GM12878 (cell line): ENCODE measurements at regions not wholly inside any gene's neighbourhood (a gene's known extent, or its start where the extent isn't known, plus 50 kb on each side); places are given as distances from the start of the nearest gene placed in this dataset.

Experiments used
- ATAC-seq: fragments of 200-7000 bp; cut with Tn5 transposase; 3 replicates; pipeline ENCODE4 v1.9.1; 2020; ENCODE audit warnings: mild to moderate bottlenecking, moderate library complexity
- BruUV-seq: library from RNA; stranded (reverse); fragments of 400-500 nt; replicated peaks from 2 replicates; lab custom pipeline; 2021; lab: Mats Ljungman, UMichigan
- CTCF ChIA-PET: fragments of 300-600 bp; sonication (Branson Sonifier 250); formaldehyde crosslinking; extraction: SDS; loops from one replicate; lab custom pipeline; 2021; ENCODE audit warnings: inconsistent platforms; lab: Yijun Ruan, JAX
- POLR2A ChIA-PET: fragments of 350-600 bp; formaldehyde crosslinking; extraction: SDS; loops from one replicate; lab custom pipeline; 2021; ENCODE audit warnings: inconsistent platforms; lab: Charles Lee
- RAD21 ChIA-PET: fragments of 300-600 bp; sonication (Branson Sonifier 250); formaldehyde crosslinking; loops from one replicate; lab custom pipeline; 2023; ENCODE audit warnings: antibody characterized with exemption; ENCODE audit not compliant: unreplicated experiment; lab: Charles Lee
- SMC1A ChIA-PET: fragments of 300-600 bp; sonication (Branson Sonifier 250); formaldehyde crosslinking; loops from one replicate; lab custom pipeline; 2023; ENCODE audit not compliant: unreplicated experiment, uncharacterized antibody; lab: Charles Lee
- DNase-seq: peaks from one replicate; pipeline ENCODE4 v3.0.0-alpha.2; 2011; ENCODE audit warnings: low read depth, low spot score
- FAIRE-seq: peaks from 3 replicates; lab custom pipeline; 2011; peaks lifted over from hg19 to GRCh38; lab: Jason Lieb, UNC
- H2AFZ ChIP-seq: 2 replicates; pipeline ENCODE4 v1.6.0; 2011; ENCODE audit warnings: low read depth, low read length, control low read depth; ENCODE audit not compliant: control insufficient read depth
- H3K27ac ChIP-seq: 2 replicates; pipeline ENCODE4 v1.5.1; 2011; ENCODE audit warnings: control low read depth; ENCODE audit not compliant: control insufficient read depth, insufficient read depth
- H3K27me3 ChIP-seq, 2 experiments: replicated peaks in 1 of 2; 2 replicates each; pipeline versions ENCODE4 v1.6.0 to v1.6.1; 2011; ENCODE audit warnings: low read length in 1 of 2; ENCODE audit not compliant: control insufficient read depth in 2 of 2, insufficient read depth in 2 of 2
- H3K36me3 ChIP-seq, 2 experiments: 2 replicates each; pipeline ENCODE4 v1.5.1; 2011; ENCODE audit warnings: low read length in 1 of 2; ENCODE audit not compliant: control insufficient read depth in 2 of 2, insufficient read depth in 2 of 2
- H3K4me1 ChIP-seq: 2 replicates; pipeline ENCODE4 v1.6.1; 2011; ENCODE audit warnings: mild to moderate bottlenecking, low read length, moderate library complexity, mixed read lengths; ENCODE audit not compliant: control insufficient read depth, insufficient read depth
- H3K4me2 ChIP-seq: 2 replicates; pipeline ENCODE4 v1.6.0; 2011; ENCODE audit warnings: control low read depth; ENCODE audit not compliant: control insufficient read depth, insufficient read depth
- H3K4me3 ChIP-seq: fragments of 200-600 bp; sonication (generic); 2 replicates; pipeline ENCODE4 v1.5.1; 2016
- H3K79me2 ChIP-seq: 2 replicates; pipeline ENCODE4 v1.6.0; 2011; ENCODE audit warnings: low read length; ENCODE audit not compliant: control insufficient read depth, insufficient read depth
- H3K9ac ChIP-seq: 2 replicates; pipeline ENCODE4 v1.8.0; 2011; ENCODE audit warnings: low read length, control low read depth, mixed read lengths; ENCODE audit not compliant: control insufficient read depth, insufficient read depth
- H3K9me3 ChIP-seq: replicated peaks from 3 replicates; pipeline ENCODE4 v1.5.1; 2011; ENCODE audit warnings: mild to moderate bottlenecking, low read length; ENCODE audit not compliant: control insufficient read depth, insufficient read depth
- H4K20me1 ChIP-seq: 2 replicates; pipeline ENCODE4 v1.6.0; 2011; ENCODE audit not compliant: control insufficient read depth, insufficient read depth
- CHD1 ChIP-seq: IDR thresholded peaks from 2 replicates; pipeline ENCODE4 v1.6.1; 2012; ENCODE audit warnings: low read depth, low read length, improper control_type of control experiment
- CHD2 ChIP-seq: IDR thresholded peaks from 2 replicates; pipeline ENCODE4 v1.6.1; 2011; ENCODE audit warnings: low read depth, low read length, improper control_type of control experiment, borderline replicate concordance
- CREM ChIP-seq: IDR thresholded peaks from 2 replicates; pipeline ENCODE4 v1.6.1; 2014; ENCODE audit warnings: antibody characterized with exemption, low read depth
- ELK1 ChIP-seq: IDR thresholded peaks from 2 replicates; pipeline ENCODE4 v1.6.1; 2012; ENCODE audit warnings: low read depth, low read length, improper control_type of control experiment
- HDGF ChIP-seq: fragments of 450-650 bp; IDR thresholded peaks from 2 replicates; pipeline ENCODE4 v1.6.1; 2016; ENCODE audit warnings: antibody characterized with exemption
- IKZF1 ChIP-seq: fragments of 450-650 bp; conservative IDR thresholded peaks from 2 replicates; pipeline ENCODE4 v1.6.1; 2017; ENCODE audit warnings: antibody characterized with exemption, mild to moderate bottlenecking
- LARP7 ChIP-seq: fragments of 450-650 bp; IDR thresholded peaks from 2 replicates; pipeline ENCODE4 v1.6.1; 2017; ENCODE audit warnings: mild to moderate bottlenecking
- MTA3 ChIP-seq: IDR thresholded peaks from 2 replicates; pipeline ENCODE4 v1.6.1; 2012; ENCODE audit warnings: low read length, inconsistent platforms, borderline replicate concordance
- MYB ChIP-seq: fragments of 150-350 bp; IDR thresholded peaks from 2 replicates; pipeline ENCODE4 v1.6.1; 2014; ENCODE audit warnings: mild to moderate bottlenecking, low read depth, low read length, borderline replicate concordance
- MYC ChIP-seq: IDR thresholded peaks from 2 replicates; pipeline ENCODE4 v1.6.1; 2011; ENCODE audit warnings: mild to moderate bottlenecking, low read length, moderate library complexity, inconsistent platforms; ENCODE audit not compliant: insufficient read depth, insufficient replicate concordance, insufficient read length, severe bottlenecking
- NR2F1 ChIP-seq: fragments of 450-650 bp; conservative IDR thresholded peaks from 2 replicates; pipeline ENCODE4 v1.6.1; 2017; ENCODE audit warnings: mild to moderate bottlenecking
- SIX5 ChIP-seq: IDR thresholded peaks from 2 replicates; pipeline ENCODE4 v1.6.1; 2011; ENCODE audit warnings: mild to moderate bottlenecking, low read depth, low read length, moderate library complexity; ENCODE audit not compliant: severe bottlenecking
- ZNF622 ChIP-seq: fragments of 450-650 bp; IDR thresholded peaks from 2 replicates; pipeline ENCODE4 v1.6.1; 2017; ENCODE audit warnings: mild to moderate bottlenecking, inconsistent platforms
- ZNF687 ChIP-seq: fragments of 450-650 bp; IDR thresholded peaks from 2 replicates; pipeline ENCODE4 v1.6.1; 2017; ENCODE audit warnings: mild to moderate bottlenecking, moderate library complexity
- ZSCAN29 ChIP-seq: fragments of 450-650 bp; IDR thresholded peaks from 2 replicates; pipeline ENCODE4 v1.6.1; 2017; ENCODE audit warnings: mild to moderate bottlenecking, moderate library complexity
- WGBS: methylation state at CpG from one replicate; pipeline ENCODE4 v1.1.6; 2016; ENCODE audit warnings: low lambda C conversion rate; ENCODE audit not compliant: insufficient replicate concordance, insufficient coverage; ENCODE audit errors: missing lambda C conversion rate; 5-methylcytosine and 5-hydroxymethylcytosine counted together
- in situ Hi-C: fragments of 300-500 bp; cut with MboI; formaldehyde crosslinking; loops from 9 replicates; pipeline ENCODE4 v1.14.3; 2018; ENCODE audit warnings: mixed read lengths
- intact Hi-C: fragments of 100-400 bp; cut with micrococcal nuclease; formaldehyde crosslinking; loops from one replicate; pipeline ENCODE4 v1.14.2; 2022; ENCODE audit not compliant: unreplicated experiment
- TF ChIP-seq, protein P1 (sequence below): IDR thresholded peaks from 2 replicates; pipeline ENCODE4 v1.6.1; 2012; ENCODE audit warnings: mild to moderate bottlenecking, low read depth, low read length
- TF ChIP-seq, protein P2 (sequence below): IDR thresholded peaks from 2 replicates; pipeline ENCODE4 v1.6.1; 2012; ENCODE audit warnings: low read length, inconsistent platforms

DNA sequence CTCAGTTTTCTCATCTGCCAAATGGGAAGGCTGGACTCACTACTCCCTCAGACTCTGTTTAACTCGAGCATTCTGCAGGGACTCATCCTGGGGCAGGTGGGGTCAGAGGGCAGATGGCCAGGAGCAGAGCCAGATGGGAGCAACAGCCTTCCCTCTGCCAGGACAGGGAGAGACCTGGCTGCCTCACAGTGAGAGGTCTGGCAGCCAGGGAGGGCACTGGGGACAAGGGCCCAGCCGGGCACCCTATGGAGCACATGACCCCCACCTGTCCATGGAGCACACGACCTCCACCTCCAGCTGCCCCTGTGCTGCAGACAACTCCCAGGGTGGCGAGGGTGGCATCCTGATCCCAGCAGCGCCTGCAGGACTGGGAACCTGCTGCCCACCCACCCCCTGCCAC is 67.4 kb downstream of the IGLL1 start:
- intact Hi-C loops, result no loop called here
- Histone ChIP-seq H3K27ac (no peak overlapping the region), H3K9me3 (no peaks in the 10 kb centered on the region), H3K9ac (no peak overlapping the region), H2AFZ (no peak overlapping the region), H3K4me1 (no peaks in the 10 kb centered on the region), H4K20me1 (no peaks in the 10 kb centered on the region), H3K36me3 (no peaks in the 10 kb centered on the region), H3K27me3 (no peaks in the 10 kb centered on the region), H3K4me3 (no peak overlapping the region), H3K79me2 (no peaks in the 10 kb centered on the region), H3K4me2 (no peak overlapping the region)
- no TSS peak for BruUV-seq
- no peak for FAIRE-seq
- RAD21 ChIA-PET, result no interaction called here
- WGBS, result 6% methylated on average over 5 of the region's 5 CpGs
- no peak for DNase-seq
- SMC1A ChIA-PET, result no interaction called here
- in situ Hi-C loops, result no loop called here
- POLR2A ChIA-PET, result no interaction called here
- CTCF ChIA-PET, result no interaction called here
- ATAC-seq, result no peak
- TF ChIP-seq CHD1 (no peak), ZSCAN29 (no peak), ZNF687 (no peak), CREM (no peak), IKZF1 (no peak), MYB (no peak), ELK1 (no peak), ZNF622 (no peak), SIX5 (no peak), NR2F1 (no peak), LARP7 (no peak), MTA3 (no peak), CHD2 (no peak), MYC (no peak), HDGF (no peak)
- TF ChIP-seq, protein P1, sequence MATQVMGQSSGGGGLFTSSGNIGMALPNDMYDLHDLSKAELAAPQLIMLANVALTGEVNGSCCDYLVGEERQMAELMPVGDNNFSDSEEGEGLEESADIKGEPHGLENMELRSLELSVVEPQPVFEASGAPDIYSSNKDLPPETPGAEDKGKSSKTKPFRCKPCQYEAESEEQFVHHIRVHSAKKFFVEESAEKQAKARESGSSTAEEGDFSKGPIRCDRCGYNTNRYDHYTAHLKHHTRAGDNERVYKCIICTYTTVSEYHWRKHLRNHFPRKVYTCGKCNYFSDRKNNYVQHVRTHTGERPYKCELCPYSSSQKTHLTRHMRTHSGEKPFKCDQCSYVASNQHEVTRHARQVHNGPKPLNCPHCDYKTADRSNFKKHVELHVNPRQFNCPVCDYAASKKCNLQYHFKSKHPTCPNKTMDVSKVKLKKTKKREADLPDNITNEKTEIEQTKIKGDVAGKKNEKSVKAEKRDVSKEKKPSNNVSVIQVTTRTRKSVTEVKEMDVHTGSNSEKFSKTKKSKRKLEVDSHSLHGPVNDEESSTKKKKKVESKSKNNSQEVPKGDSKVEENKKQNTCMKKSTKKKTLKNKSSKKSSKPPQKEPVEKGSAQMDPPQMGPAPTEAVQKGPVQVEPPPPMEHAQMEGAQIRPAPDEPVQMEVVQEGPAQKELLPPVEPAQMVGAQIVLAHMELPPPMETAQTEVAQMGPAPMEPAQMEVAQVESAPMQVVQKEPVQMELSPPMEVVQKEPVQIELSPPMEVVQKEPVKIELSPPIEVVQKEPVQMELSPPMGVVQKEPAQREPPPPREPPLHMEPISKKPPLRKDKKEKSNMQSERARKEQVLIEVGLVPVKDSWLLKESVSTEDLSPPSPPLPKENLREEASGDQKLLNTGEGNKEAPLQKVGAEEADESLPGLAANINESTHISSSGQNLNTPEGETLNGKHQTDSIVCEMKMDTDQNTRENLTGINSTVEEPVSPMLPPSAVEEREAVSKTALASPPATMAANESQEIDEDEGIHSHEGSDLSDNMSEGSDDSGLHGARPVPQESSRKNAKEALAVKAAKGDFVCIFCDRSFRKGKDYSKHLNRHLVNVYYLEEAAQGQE, result no peak
- TF ChIP-seq, protein P2, sequence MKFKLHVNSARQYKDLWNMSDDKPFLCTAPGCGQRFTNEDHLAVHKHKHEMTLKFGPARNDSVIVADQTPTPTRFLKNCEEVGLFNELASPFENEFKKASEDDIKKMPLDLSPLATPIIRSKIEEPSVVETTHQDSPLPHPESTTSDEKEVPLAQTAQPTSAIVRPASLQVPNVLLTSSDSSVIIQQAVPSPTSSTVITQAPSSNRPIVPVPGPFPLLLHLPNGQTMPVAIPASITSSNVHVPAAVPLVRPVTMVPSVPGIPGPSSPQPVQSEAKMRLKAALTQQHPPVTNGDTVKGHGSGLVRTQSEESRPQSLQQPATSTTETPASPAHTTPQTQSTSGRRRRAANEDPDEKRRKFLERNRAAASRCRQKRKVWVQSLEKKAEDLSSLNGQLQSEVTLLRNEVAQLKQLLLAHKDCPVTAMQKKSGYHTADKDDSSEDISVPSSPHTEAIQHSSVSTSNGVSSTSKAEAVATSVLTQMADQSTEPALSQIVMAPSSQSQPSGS, result no peak
